CD4-positive, alpha-beta T cell (primary cell): ENCODE measurements at regions not wholly inside any gene's neighbourhood (a gene's known extent, or its start where the extent isn't known, plus 50 kb on each side); places are given as distances from the start of the nearest gene placed in this dataset.

ENCODE experiments used
- ATAC-seq: fragments of 200-7000 bp; cut with Tn5 transposase; one replicate; pipeline ENCODE4 v1.10.0; 2022; ENCODE audit warnings: mild to moderate bottlenecking; ENCODE audit not compliant: poor library complexity
- CTCF ChIA-PET: fragments of 350-600 bp; sonication (Branson Sonifier 250); formaldehyde crosslinking; loops from one replicate; lab custom pipeline; 2021; ENCODE audit warnings: antibody characterized with exemption, inconsistent platforms; lab: Charles Lee
- POLR2A ChIA-PET: fragments of 350-600 bp; sonication (Branson Sonifier 250); formaldehyde crosslinking; loops from one replicate; lab custom pipeline; 2021; ENCODE audit warnings: antibody characterized with exemption, inconsistent platforms; lab: Charles Lee
- DNase-seq, 14 experiments: peaks; one replicate each; pipeline ENCODE4 v3.0.0-alpha.2; 2013 to 2020; ENCODE audit warnings: mixed read lengths in 2 of 14
- H3K27ac ChIP-seq, 2 donors: one replicate each; pipeline versions ENCODE4 v1.5.1 to v1.7.0; 2013; ENCODE audit warnings: low read length in 2 of 2, low read depth in 1 of 2, mild to moderate bottlenecking in 1 of 2
- H3K27me3 ChIP-seq, 2 experiments: 1 replicate in 1 of 2; 2 replicates in 1 of 2; pipeline versions ENCODE4 v1.6.1 to v1.7.0; 2013; ENCODE audit warnings: low read length in 2 of 2, control low read depth in 1 of 2, mild to moderate bottlenecking in 1 of 2, moderate library complexity in 1 of 2; ENCODE audit not compliant: insufficient read depth in 2 of 2, control insufficient read depth in 1 of 2
- H3K36me3 ChIP-seq: one replicate; pipeline ENCODE4 v1.6.1; 2013; ENCODE audit warnings: low read length, control low read depth; ENCODE audit not compliant: insufficient read depth
- H3K4me1 ChIP-seq: one replicate; pipeline ENCODE4 v1.6.1; 2013; ENCODE audit warnings: low read length, control low read depth; ENCODE audit not compliant: insufficient read depth
- H3K4me3 ChIP-seq: one replicate; pipeline ENCODE4 v1.5.1; 2013; ENCODE audit warnings: mild to moderate bottlenecking, low read length, moderate library complexity
- H3K9me3 ChIP-seq, 2 experiments: 1 replicate in 1 of 2; 2 replicates in 1 of 2; pipeline versions ENCODE4 v1.6.1 to v1.7.0; 2013; ENCODE audit warnings: low read length in 2 of 2, mild to moderate bottlenecking in 2 of 2, control low read depth in 1 of 2, moderate library complexity in 1 of 2; ENCODE audit not compliant: control insufficient read depth in 1 of 2, insufficient read depth in 1 of 2
- H3K27ac Mint-ChIP-seq: one replicate; pipeline ENCODE4 v1.8.0; 2020; ENCODE audit warnings: mixed read lengths
- H3K27me3 Mint-ChIP-seq: one replicate; pipeline ENCODE4 v1.8.0; 2021; ENCODE audit warnings: mixed read lengths
- H3K36me3 Mint-ChIP-seq: one replicate; pipeline ENCODE4 v1.8.0; 2021; ENCODE audit warnings: low read depth, mixed read lengths
- H3K4me1 Mint-ChIP-seq: one replicate; pipeline ENCODE4 v1.8.0; 2021; ENCODE audit warnings: low read depth, mixed read lengths
- H3K4me3 Mint-ChIP-seq: one replicate; pipeline ENCODE4 v1.8.0; 2020; ENCODE audit warnings: mild to moderate bottlenecking, mixed read lengths
- H3K9me3 Mint-ChIP-seq: one replicate; pipeline ENCODE4 v1.8.0; 2020; ENCODE audit warnings: mixed read lengths
- intact Hi-C, 2 experiments: fragments of 100-400 bp; cut with DNase I in 1 of 2; cut with micrococcal nuclease in 1 of 2; formaldehyde crosslinking; loops; one replicate each; pipeline versions ENCODE4 v1.15.1 to v1.9.0; 2023 to 2025; cut with DNase I, micrococcal nuclease
- TF ChIP-seq, protein P1 (sequence below): fragments of 200-600 bp; IDR thresholded peaks from one replicate; pipeline ENCODE4 v1.8.0; 2022; ENCODE audit warnings: antibody characterized with exemption, mild to moderate bottlenecking

DNA sequence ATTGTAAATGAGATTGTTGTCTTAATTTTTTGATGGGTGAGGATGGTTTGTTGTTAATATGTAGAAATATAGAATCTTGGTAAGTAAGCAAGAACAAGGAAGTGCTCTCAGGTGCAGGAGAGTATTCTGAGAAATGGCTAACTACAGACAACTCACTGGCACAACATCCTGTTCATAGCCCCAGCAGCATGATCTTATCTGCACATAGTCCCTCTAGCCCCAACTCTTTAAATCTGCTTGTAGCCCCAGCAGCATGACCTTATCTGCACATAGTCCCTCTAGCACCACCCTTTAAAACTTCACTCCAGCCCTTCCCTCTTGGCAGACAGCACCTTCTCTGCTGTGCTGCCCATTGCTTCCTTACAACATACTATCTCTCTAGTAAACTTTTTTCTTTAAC, 1957.1 kb upstream of the ADGRL3 start:
- no peak for DNase-seq
- ChIA-PET POLR2A (no interaction called here), CTCF (no interaction called here)
- Mint-ChIP-seq H3K4me3 (no peak overlapping the region), H3K36me3 (no peaks in the 10 kb centered on the region), H3K27ac (no peak overlapping the region), H3K9me3 (peaks cover 9% of the 10 kb centered on the region), H3K4me1 (no peaks in the 10 kb centered on the region), H3K27me3 (no peaks in the 10 kb centered on the region)
- H3K27me3 ChIP-seq = no peaks in the 10 kb centered on the region
- intact Hi-C loops = no loop called here
- H3K27ac ChIP-seq = no peak overlapping the region
- no peaks in the 10 kb centered on the region for H3K4me1 ChIP-seq
- TF ChIP-seq, protein P1, sequence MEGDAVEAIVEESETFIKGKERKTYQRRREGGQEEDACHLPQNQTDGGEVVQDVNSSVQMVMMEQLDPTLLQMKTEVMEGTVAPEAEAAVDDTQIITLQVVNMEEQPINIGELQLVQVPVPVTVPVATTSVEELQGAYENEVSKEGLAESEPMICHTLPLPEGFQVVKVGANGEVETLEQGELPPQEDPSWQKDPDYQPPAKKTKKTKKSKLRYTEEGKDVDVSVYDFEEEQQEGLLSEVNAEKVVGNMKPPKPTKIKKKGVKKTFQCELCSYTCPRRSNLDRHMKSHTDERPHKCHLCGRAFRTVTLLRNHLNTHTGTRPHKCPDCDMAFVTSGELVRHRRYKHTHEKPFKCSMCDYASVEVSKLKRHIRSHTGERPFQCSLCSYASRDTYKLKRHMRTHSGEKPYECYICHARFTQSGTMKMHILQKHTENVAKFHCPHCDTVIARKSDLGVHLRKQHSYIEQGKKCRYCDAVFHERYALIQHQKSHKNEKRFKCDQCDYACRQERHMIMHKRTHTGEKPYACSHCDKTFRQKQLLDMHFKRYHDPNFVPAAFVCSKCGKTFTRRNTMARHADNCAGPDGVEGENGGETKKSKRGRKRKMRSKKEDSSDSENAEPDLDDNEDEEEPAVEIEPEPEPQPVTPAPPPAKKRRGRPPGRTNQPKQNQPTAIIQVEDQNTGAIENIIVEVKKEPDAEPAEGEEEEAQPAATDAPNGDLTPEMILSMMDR = no peak
- no peak overlapping the region for H3K4me3 ChIP-seq
- H3K9me3 ChIP-seq = peaks cover 0 to 8% of the 10 kb centered on the region in 2 experiments
- ATAC-seq = no peak
- H3K36me3 ChIP-seq = no peaks in the 10 kb centered on the region

DNA sequence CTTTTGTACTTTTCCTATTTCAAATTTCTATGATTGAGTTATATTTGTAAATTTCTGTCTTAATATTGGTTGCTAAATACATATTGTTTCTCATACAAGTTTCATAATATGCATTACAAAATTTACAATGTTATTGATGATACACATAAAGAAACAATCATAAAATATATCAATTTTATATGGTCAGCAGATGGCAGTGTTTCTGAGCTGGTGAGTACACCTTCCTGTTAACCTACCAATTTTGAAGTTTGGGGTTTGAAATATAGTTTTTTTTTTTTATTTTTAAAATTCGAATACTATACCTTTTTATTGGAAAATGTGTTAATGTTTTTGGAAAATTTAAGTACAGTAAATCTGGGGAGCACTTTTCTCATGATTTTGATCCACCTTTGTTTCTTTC, 1953.1 kb upstream of the ADGRL3 start:
- no peak overlapping the region for H3K27ac Mint-ChIP-seq
- ATAC-seq (no peak), DNase-seq (no peak)
- H3K27me3 Mint-ChIP-seq = no peaks in the 10 kb centered on the region
- Histone ChIP-seq H3K36me3 (no peaks in the 10 kb centered on the region), H3K27me3 (no peaks in the 10 kb centered on the region), H3K9me3 (peaks cover 0 to 5% of the 10 kb centered on the region in 2 experiments), H3K4me1 (no peaks in the 10 kb centered on the region), H3K27ac (no peak overlapping the region), H3K4me3 (no peak overlapping the region)
- CTCF ChIA-PET = no interaction called here
- H3K9me3 Mint-ChIP-seq = peaks cover 6% of the 10 kb centered on the region
- H3K4me3 Mint-ChIP-seq = no peak overlapping the region
- TF ChIP-seq, protein P1 = no peak
- intact Hi-C loops = no loop called here
- H3K36me3 Mint-ChIP-seq = no peaks in the 10 kb centered on the region
- POLR2A ChIA-PET = no interaction called here
- H3K4me1 Mint-ChIP-seq = no peaks in the 10 kb centered on the region

DNA sequence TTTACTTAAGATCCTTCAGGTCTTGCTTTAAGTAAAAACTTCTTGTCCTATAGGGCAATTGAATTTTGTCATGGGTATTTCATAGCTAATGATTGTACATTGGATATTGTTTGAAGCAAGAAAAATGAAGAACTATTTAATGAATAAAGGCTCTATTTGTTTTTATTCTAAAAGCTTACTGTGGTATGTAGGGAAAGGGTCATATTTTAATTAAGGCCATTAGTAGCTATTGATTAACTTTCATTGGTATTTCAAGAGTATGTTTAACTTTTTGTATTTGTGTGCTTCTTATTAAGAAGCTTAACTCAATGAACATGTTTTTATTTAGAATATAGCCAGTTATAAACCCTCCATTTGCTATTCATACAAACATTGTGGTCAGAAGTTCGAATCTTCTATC, 1951.8 kb upstream of the ADGRL3 start:
- ATAC-seq (no peak), DNase-seq (no peak)
- no peak overlapping the region for H3K27ac ChIP-seq
- no peaks in the 10 kb centered on the region for H3K36me3 ChIP-seq
- H3K4me3 Mint-ChIP-seq = no peak overlapping the region
- no peak overlapping the region for H3K4me3 ChIP-seq
- no peaks in the 10 kb centered on the region for H3K27me3 ChIP-seq
- H3K9me3 ChIP-seq = peaks cover 0 to 5% of the 10 kb centered on the region in 2 experiments
- no peaks in the 10 kb centered on the region for H3K4me1 ChIP-seq
- POLR2A ChIA-PET = no interaction called here
- CTCF ChIA-PET = no interaction called here
- intact Hi-C loops = no loop called here
- H3K27me3 Mint-ChIP-seq = no peaks in the 10 kb centered on the region
- TF ChIP-seq, protein P1 = no peak
- no peaks in the 10 kb centered on the region for H3K4me1 Mint-ChIP-seq
- peaks cover 2% of the 10 kb centered on the region for H3K9me3 Mint-ChIP-seq
- no peak overlapping the region for H3K27ac Mint-ChIP-seq
- H3K36me3 Mint-ChIP-seq = no peaks in the 10 kb centered on the region
